ENCODE measurements at regions not wholly inside any gene's neighbourhood (a gene's known extent, or its start where the extent isn't known, plus 50 kb on each side); places are given as distances from the start of the nearest gene placed in this dataset.

- intact Hi-C loops (cut with DNase I): no loop called here
- no peak for DNase-seq
- no peaks in the 10 kb centered on the region for H3K4me1 ChIP-seq (replicated peaks in 1 of 2)
- 90 to 95% (median 93%) methylated on average over 8 of the region's 8 CpGs for WGBS, 4 donors
- no peak overlapping the region for H3K27ac ChIP-seq
- no peaks in the 10 kb centered on the region for H3K27me3 ChIP-seq
- H3K4me3 ChIP-seq: no peak overlapping the region
- TF ChIP-seq CTCF (IDR thresholded peaks at IDR 0.05): no peak
- H3K36me3 ChIP-seq (replicated peaks in 1 of 2): no peaks in the 10 kb centered on the region
- H3K9me3 ChIP-seq (replicated peaks in 1 of 3): no peaks in the 10 kb centered on the region
Measured at GRCh38 chrX:6924443-6925077, 223.0 kb upstream of the STS start.

GRCh38 chrX:6917666-6918065 is 229.8 kb upstream of the STS start:
- Histone ChIP-seq H3K27ac (no peak overlapping the region), H3K4me3 (no peak overlapping the region), H3K9me3 (replicated peaks in 1 of 3) (no peaks in the 10 kb centered on the region), H3K36me3 (replicated peaks in 1 of 2) (no peaks in the 10 kb centered on the region), H3K27me3 (no peaks in the 10 kb centered on the region), H3K4me1 (replicated peaks in 1 of 2) (no peaks in the 10 kb centered on the region)
- TF ChIP-seq POLR2A (IDR thresholded peaks at IDR 0.05) (no peak), CTCF (IDR thresholded peaks at IDR 0.05) (no peak)
- DNase-seq: no peak
- intact Hi-C loops (cut with DNase I): no loop called here
- WGBS, 4 donors: 69 to 78% (median 76%) methylated on average over 6 of the region's 6 CpGs

GRCh38 chrX:6910218-6910617 is 237.3 kb upstream of the STS start:
- Histone ChIP-seq H3K27ac (no peak overlapping the region), H3K4me1 (replicated peaks in 1 of 2) (no peaks in the 10 kb centered on the region), H3K9me3 (replicated peaks in 1 of 3) (no peaks in the 10 kb centered on the region), H3K36me3 (replicated peaks in 1 of 2) (no peaks in the 10 kb centered on the region), H3K27me3 (no peaks in the 10 kb centered on the region), H3K4me3 (no peak overlapping the region)
- intact Hi-C loops (cut with DNase I): no loop called here
- no peak for DNase-seq
- TF ChIP-seq CTCF (IDR thresholded peaks at IDR 0.05): no peak

GRCh38 chrX:6909396-6909795 is 238.1 kb upstream of the STS start:
- H3K27ac ChIP-seq: no peak overlapping the region
- no peaks in the 10 kb centered on the region for H3K36me3 ChIP-seq (replicated peaks in 1 of 2)
- TF ChIP-seq CTCF (IDR thresholded peaks at IDR 0.05): no peak
- TF ChIP-seq POLR2A (IDR thresholded peaks at IDR 0.05): no peak
- H3K4me3 ChIP-seq: no peak overlapping the region
- no peaks in the 10 kb centered on the region for H3K9me3 ChIP-seq (replicated peaks in 1 of 3)
- intact Hi-C loops (cut with DNase I): no loop called here
- H3K4me1 ChIP-seq (replicated peaks in 1 of 2): no peaks in the 10 kb centered on the region
- WGBS, 4 donors: 79 to 91% (median 84%) methylated on average over 1 to 3 of the region's 3 CpGs
- H3K27me3 ChIP-seq: no peaks in the 10 kb centered on the region
- no peak for DNase-seq

Measured in adrenal gland (tissue), 9 donors.